Lower lobe of right lung (tissue), 2 donors: ENCODE measurements at regions not wholly inside any gene's neighbourhood (a gene's known extent, or its start where the extent isn't known, plus 50 kb on each side); places are given as distances from the start of the nearest gene placed in this dataset.

Experiments
- ATAC-seq, 2 donors: fragments of 200-7000 bp; cut with Tn5 transposase; one replicate each; pipeline ENCODE4 v1.9.1; 2020 to 2022; ENCODE audit warnings: mild to moderate bottlenecking in 2 of 2, moderate library complexity in 2 of 2
- DNase-seq: peaks from one replicate; pipeline ENCODE4 v3.0.0-alpha.2; 2020
- H3K27ac ChIP-seq: fragments of 200-600 bp; one replicate; pipeline ENCODE4 v1.8.0; 2022
- H3K27me3 ChIP-seq: fragments of 200-600 bp; one replicate; pipeline ENCODE4 v1.8.0; 2022; ENCODE audit warnings: low read depth
- H3K36me3 ChIP-seq: fragments of 200-600 bp; one replicate; pipeline ENCODE4 v1.8.0; 2022; ENCODE audit warnings: mild to moderate bottlenecking
- H3K4me1 ChIP-seq: fragments of 200-600 bp; one replicate; pipeline ENCODE4 v1.8.0; 2022
- H3K4me3 ChIP-seq: fragments of 200-600 bp; one replicate; pipeline ENCODE4 v1.8.0; 2022; ENCODE audit warnings: mild to moderate bottlenecking
- H3K9me3 ChIP-seq: fragments of 200-600 bp; one replicate; pipeline ENCODE4 v1.8.0; 2022
- CTCF ChIP-seq: fragments of 200-600 bp; IDR thresholded peaks from one replicate; pipeline ENCODE4 v1.8.0; 2022; ENCODE audit warnings: antibody characterized with exemption, mild to moderate bottlenecking
- intact Hi-C: fragments of 100-400 bp; cut with DNase I; formaldehyde crosslinking; loops from one replicate; pipeline ENCODE4 v1.11.0; 2022
- donor health status: DM: no; HTN: yes; CAD: no; lungs with severe emphysema.

GRCh38 chr1:29488794-29489311 is 252.5 kb downstream of the PTPRU start:
- ATAC-seq (no peak), DNase-seq (no peak)
- Histone ChIP-seq H3K4me1 (no peaks in the 10 kb centered on the region), H3K9me3 (no peaks in the 10 kb centered on the region), H3K36me3 (no peaks in the 10 kb centered on the region), H3K27ac (no peak overlapping the region), H3K27me3 (peaks cover 16% of the 10 kb centered on the region), H3K4me3 (no peak overlapping the region)
- no peak for TF ChIP-seq CTCF
- intact Hi-C loops: no loop called here

GRCh38 chr1:29488086-29488793 is 251.9 kb downstream of the PTPRU start:
- intact Hi-C loops: no loop called here
- peaks cover 16% of the 10 kb centered on the region for H3K27me3 ChIP-seq
- H3K36me3 ChIP-seq: no peaks in the 10 kb centered on the region
- H3K27ac ChIP-seq: no peak overlapping the region
- H3K4me1 ChIP-seq: no peaks in the 10 kb centered on the region
- no peak for TF ChIP-seq CTCF
- no peak overlapping the region for H3K4me3 ChIP-seq
- DNase-seq (no peak), ATAC-seq (no peak)
- H3K9me3 ChIP-seq: no peaks in the 10 kb centered on the region

GRCh38 chr1:29487291-29487690 is 251.0 kb downstream of the PTPRU start:
- no peaks in the 10 kb centered on the region for H3K36me3 ChIP-seq
- TF ChIP-seq CTCF: no peak
- H3K27me3 ChIP-seq: peaks cover 16% of the 10 kb centered on the region
- DNase-seq (no peak), ATAC-seq (no peak)
- no peaks in the 10 kb centered on the region for H3K4me1 ChIP-seq
- H3K4me3 ChIP-seq: no peak overlapping the region
- H3K27ac ChIP-seq: no peak overlapping the region
- no peaks in the 10 kb centered on the region for H3K9me3 ChIP-seq
- intact Hi-C loops: no loop called here

- no peak for DNase-seq
- intact Hi-C loops: no loop called here
- no peaks in the 10 kb centered on the region for H3K4me1 ChIP-seq
Measured at GRCh38 chr1:29485096-29485925, 249.0 kb downstream of the PTPRU start.

GRCh38 chr1:29482991-29483390 is 246.7 kb downstream of the PTPRU start:
- Histone ChIP-seq H3K9me3 (no peaks in the 10 kb centered on the region), H3K27ac (no peak overlapping the region), H3K27me3 (peaks cover 33% of the 10 kb centered on the region), H3K4me1 (no peaks in the 10 kb centered on the region), H3K4me3 (no peak overlapping the region), H3K36me3 (no peaks in the 10 kb centered on the region)
- no peak for TF ChIP-seq CTCF
- intact Hi-C loops: no loop called here
- ATAC-seq (no peak), DNase-seq (no peak)

More at GRCh38 chr1:29485096-29485925, 249.0 kb downstream of the PTPRU start:
- ATAC-seq: no peak
- no peak overlapping the region for H3K27ac ChIP-seq
- no peak overlapping the region for H3K4me3 ChIP-seq
- H3K36me3 ChIP-seq: no peaks in the 10 kb centered on the region
- H3K27me3 ChIP-seq: peaks cover 22% of the 10 kb centered on the region
- TF ChIP-seq CTCF: no peak
- no peaks in the 10 kb centered on the region for H3K9me3 ChIP-seq
